ENCODE measurements at regions not wholly inside any gene's neighbourhood (a gene's known extent, or its start where the extent isn't known, plus 50 kb on each side); places are given as distances from the start of the nearest gene placed in this dataset.
"Not testable (repeated sequence)": the region's sequence is repeated elsewhere in the genome, so short reads cannot be mapped to it uniquely, and the experiment has no call there.

GRCh38 chr7:135872861-135873260 is 104.3 kb downstream of the MTPN start:
- not testable (repeated sequence) for H2AFZ ChIP-seq (ENCODE audit: low read length); H3K4me2 ChIP-seq (ENCODE audit: low read depth, low read length, poor library complexity, severe bottlenecking); H3K79me2 ChIP-seq (ENCODE audit: low read length); H3K4me3 ChIP-seq (ENCODE audit: low read length); H3K9me2 ChIP-seq (replicated peaks; ENCODE audit: insufficient read depth, low read length); H3K36me3 ChIP-seq (ENCODE audit: insufficient read depth, low read length); H3K9ac ChIP-seq (ENCODE audit: low read length); H3K27me3 ChIP-seq (ENCODE audit: low read length); H3K9me3 ChIP-seq (ENCODE audit: low read length); H3K27ac ChIP-seq (ENCODE audit: low read length); H3K4me1 ChIP-seq (ENCODE audit: low read length); DNase-seq; H4K20me1 ChIP-seq (ENCODE audit: insufficient read depth, low read depth, low read length)

DNA sequence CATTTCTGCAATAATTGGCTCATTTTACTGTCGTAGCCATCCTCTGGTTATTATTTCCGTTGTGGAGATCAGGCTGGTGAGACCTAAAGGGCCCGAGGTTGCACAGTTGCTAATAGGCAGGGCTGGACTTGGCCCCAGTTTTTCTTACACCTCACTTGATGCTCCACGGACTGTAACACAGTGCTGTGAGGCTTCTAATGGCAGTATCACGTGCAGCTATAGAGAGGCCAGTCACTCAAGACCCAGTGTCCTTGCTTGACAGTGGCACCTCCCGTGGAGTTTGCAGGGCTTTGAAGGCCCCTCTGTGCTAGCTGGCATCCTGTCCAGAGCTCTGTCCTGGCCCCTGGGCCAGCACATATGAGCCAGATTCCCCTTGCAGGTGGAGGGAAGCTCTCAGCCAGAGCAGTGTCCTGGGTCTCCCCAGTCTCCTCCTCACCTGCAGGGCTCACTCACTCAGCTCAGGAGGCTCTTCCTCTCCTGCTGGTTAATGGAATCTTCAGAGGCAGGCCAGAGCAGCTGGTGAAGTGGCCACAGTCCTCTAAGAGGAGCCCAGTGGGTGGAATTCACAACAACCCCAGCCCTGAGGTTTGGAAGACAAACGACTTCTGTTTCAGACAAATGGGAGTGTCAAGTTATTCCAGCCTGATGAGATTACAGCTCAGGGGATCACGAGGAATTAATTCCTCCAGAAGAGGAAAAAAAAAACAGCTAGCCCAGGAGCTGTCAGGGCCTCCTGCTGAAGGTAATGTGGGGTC is 114.2 kb upstream of the FAM180A start:
- no peak overlapping the region for H3K27ac ChIP-seq (ENCODE audit: low read length)
- no peak overlapping the region for H3K4me3 ChIP-seq (ENCODE audit: low read length)
- H3K9ac ChIP-seq (ENCODE audit: low read length) = no peak overlapping the region

DNA sequence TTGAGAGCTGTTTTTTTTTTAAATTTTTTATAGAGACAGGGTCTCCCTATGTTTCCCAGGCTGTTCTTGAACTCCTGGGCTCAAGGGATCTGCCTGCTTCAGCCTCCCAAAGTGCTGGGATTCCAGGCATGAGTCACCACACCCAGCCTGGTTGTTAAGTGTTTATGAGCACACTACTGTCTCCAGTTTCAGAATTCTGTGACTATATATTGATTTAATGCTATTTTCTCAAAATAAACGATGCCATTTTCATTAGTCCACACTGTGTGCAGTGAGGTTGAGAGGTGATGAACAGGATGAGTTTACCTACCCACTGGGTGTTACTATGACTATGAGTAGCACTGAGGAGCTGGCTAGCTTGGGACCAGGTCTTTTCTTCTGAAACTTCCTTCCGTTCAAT is 110.9 kb upstream of the FAM180A start:
- peaks cover 9% of the 10 kb centered on the region for H3K4me1 ChIP-seq (ENCODE audit: low read length)
- no peak overlapping the region for H2AFZ ChIP-seq (ENCODE audit: low read length)
- no peaks in the 10 kb centered on the region for H3K9me2 ChIP-seq (replicated peaks; ENCODE audit: insufficient read depth, low read length)
- no peaks in the 10 kb centered on the region for H3K9me3 ChIP-seq (ENCODE audit: low read length)
- H3K79me2 ChIP-seq (ENCODE audit: low read length) = no peaks in the 10 kb centered on the region
- no peaks in the 10 kb centered on the region for H3K36me3 ChIP-seq (ENCODE audit: insufficient read depth, low read length)
- no peaks in the 10 kb centered on the region for H3K27me3 ChIP-seq (ENCODE audit: low read length)
- DNase-seq = no peak
- no peak overlapping the region for H3K9ac ChIP-seq (ENCODE audit: low read length)
- no peaks in the 10 kb centered on the region for H4K20me1 ChIP-seq (ENCODE audit: insufficient read depth, low read depth, low read length)
- no peak overlapping the region for H3K4me3 ChIP-seq (ENCODE audit: low read length)
- H3K27ac ChIP-seq (ENCODE audit: low read length) = no peak overlapping the region
- H3K4me2 ChIP-seq (ENCODE audit: low read depth, low read length, poor library complexity, severe bottlenecking) = no peak overlapping the region

More for the DNA sequence above, 114.2 kb upstream of the FAM180A start:
- Histone ChIP-seq H4K20me1 (ENCODE audit: insufficient read depth, low read depth, low read length) (no peaks in the 10 kb centered on the region), H3K79me2 (ENCODE audit: low read length) (no peaks in the 10 kb centered on the region), H2AFZ (ENCODE audit: low read length) (peak overlapping the region; percentile 64; the same call in 1 of the 2 replicates), H3K9me2 (replicated peaks; ENCODE audit: insufficient read depth, low read length) (no peaks in the 10 kb centered on the region), H3K36me3 (ENCODE audit: insufficient read depth, low read length) (no peaks in the 10 kb centered on the region), H3K9me3 (ENCODE audit: low read length) (no peaks in the 10 kb centered on the region), H3K4me1 (ENCODE audit: low read length) (no peaks in the 10 kb centered on the region), H3K4me2 (ENCODE audit: low read depth, low read length, poor library complexity, severe bottlenecking) (no peak overlapping the region), H3K27me3 (ENCODE audit: low read length) (no peaks in the 10 kb centered on the region)
- no peak for DNase-seq

GRCh38 chr7:135858851-135859250 is 110.2 kb upstream of the FAM180A start:
- H3K4me1 ChIP-seq (ENCODE audit: low read length) = peaks cover 9% of the 10 kb centered on the region
- no peak overlapping the region for H3K4me2 ChIP-seq (ENCODE audit: low read depth, low read length, poor library complexity, severe bottlenecking)
- H3K27me3 ChIP-seq (ENCODE audit: low read length) = no peaks in the 10 kb centered on the region
- no peak for DNase-seq
- H3K9me3 ChIP-seq (ENCODE audit: low read length) = no peaks in the 10 kb centered on the region
- no peak overlapping the region for H2AFZ ChIP-seq (ENCODE audit: low read length)
- H3K36me3 ChIP-seq (ENCODE audit: insufficient read depth, low read length) = no peaks in the 10 kb centered on the region
- no peak overlapping the region for H3K27ac ChIP-seq (ENCODE audit: low read length)
- no peak overlapping the region for H3K9ac ChIP-seq (ENCODE audit: low read length)
- no peaks in the 10 kb centered on the region for H3K9me2 ChIP-seq (replicated peaks; ENCODE audit: insufficient read depth, low read length)
- no peaks in the 10 kb centered on the region for H3K79me2 ChIP-seq (ENCODE audit: low read length)
- no peak overlapping the region for H3K4me3 ChIP-seq (ENCODE audit: low read length)
- H4K20me1 ChIP-seq (ENCODE audit: insufficient read depth, low read depth, low read length) = no peaks in the 10 kb centered on the region

DNA sequence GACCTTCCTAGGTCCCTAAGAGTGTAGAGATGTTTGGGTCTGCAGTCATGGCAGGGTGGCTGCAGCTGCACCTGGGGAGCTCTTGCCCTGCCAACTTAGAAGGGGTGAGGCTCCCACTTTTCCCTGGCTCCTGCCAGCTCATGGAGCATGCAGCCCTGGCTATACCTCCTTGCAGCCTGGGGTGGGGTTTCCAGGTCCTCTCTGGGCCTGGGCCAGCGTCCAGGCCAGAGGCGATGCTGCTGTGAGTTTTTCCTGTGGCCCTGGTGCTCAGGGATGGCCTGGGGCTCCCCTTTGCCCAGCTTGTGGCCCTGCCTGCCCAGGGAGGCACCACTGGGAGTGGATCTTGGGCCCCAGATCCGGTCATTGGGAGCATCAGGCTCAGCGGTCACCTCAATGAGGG is 109.8 kb upstream of the FAM180A start:
- Histone ChIP-seq H3K4me2 (ENCODE audit: low read depth, low read length, poor library complexity, severe bottlenecking) (no peak overlapping the region), H2AFZ (ENCODE audit: low read length) (no peak overlapping the region), H3K4me1 (ENCODE audit: low read length) (peaks cover 9% of the 10 kb centered on the region), H3K36me3 (ENCODE audit: insufficient read depth, low read length) (no peaks in the 10 kb centered on the region), H3K9me3 (ENCODE audit: low read length) (no peaks in the 10 kb centered on the region), H3K9ac (ENCODE audit: low read length) (no peak overlapping the region), H3K4me3 (ENCODE audit: low read length) (no peak overlapping the region), H3K79me2 (ENCODE audit: low read length) (no peaks in the 10 kb centered on the region), H3K27me3 (ENCODE audit: low read length) (no peaks in the 10 kb centered on the region), H3K9me2 (replicated peaks; ENCODE audit: insufficient read depth, low read length) (no peaks in the 10 kb centered on the region), H4K20me1 (ENCODE audit: insufficient read depth, low read depth, low read length) (no peaks in the 10 kb centered on the region), H3K27ac (ENCODE audit: low read length) (no peak overlapping the region)
- no peak for DNase-seq

DNA sequence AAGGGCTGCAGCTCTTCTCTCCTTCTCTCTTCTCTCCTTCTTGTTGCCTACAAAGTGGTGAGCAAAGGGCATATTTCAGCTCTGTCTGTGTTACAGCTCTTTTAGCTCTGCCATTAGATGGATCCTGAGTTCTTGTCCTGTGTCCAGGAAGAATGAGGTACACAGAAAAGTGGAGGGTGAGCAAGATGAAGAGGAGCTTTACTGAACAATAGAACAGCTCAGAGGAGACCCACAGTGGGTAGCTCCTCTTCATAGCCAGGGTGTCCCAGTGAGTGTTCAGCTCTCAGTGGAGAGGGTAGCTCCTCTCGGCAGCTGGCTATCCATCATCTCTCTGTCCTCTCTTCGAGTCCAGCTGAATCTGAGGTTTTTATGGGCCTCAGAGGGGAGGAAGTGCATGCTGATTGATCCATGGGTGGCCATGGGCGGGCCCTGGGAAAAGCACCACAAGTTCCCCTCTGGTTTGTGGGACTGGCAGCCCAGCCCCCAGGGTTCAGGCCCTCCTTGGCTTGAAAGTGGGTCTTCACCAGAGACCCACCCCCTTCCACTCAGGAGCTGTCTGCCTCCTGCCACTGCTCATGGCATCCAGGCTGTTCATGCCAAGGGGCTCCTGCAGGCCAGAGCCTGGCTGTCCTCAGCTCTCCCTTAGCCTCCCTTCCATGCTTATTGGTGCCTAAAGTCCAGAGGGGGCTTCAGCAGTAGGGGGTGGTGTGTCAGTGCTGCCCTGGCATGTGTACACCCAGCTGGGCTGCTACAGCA is 109.1 kb upstream of the FAM180A start:
- Histone ChIP-seq H3K4me2 (ENCODE audit: low read depth, low read length, poor library complexity, severe bottlenecking) (no peak overlapping the region), H2AFZ (ENCODE audit: low read length) (no peak overlapping the region), H3K27me3 (ENCODE audit: low read length) (no peaks in the 10 kb centered on the region), H3K9ac (ENCODE audit: low read length) (no peak overlapping the region), H4K20me1 (ENCODE audit: insufficient read depth, low read depth, low read length) (no peaks in the 10 kb centered on the region), H3K27ac (ENCODE audit: low read length) (no peak overlapping the region), H3K79me2 (ENCODE audit: low read length) (no peaks in the 10 kb centered on the region), H3K36me3 (ENCODE audit: insufficient read depth, low read length) (no peaks in the 10 kb centered on the region), H3K9me3 (ENCODE audit: low read length) (no peaks in the 10 kb centered on the region), H3K4me3 (ENCODE audit: low read length) (no peak overlapping the region), H3K9me2 (replicated peaks; ENCODE audit: insufficient read depth, low read length) (no peaks in the 10 kb centered on the region), H3K4me1 (ENCODE audit: low read length) (peaks cover 9% of the 10 kb centered on the region)
- DNase-seq = no peak

GRCh38 chr7:135856356-135857144 is 107.9 kb upstream of the FAM180A start:
- Histone ChIP-seq H3K4me1 (ENCODE audit: low read length) (peaks cover 9% of the 10 kb centered on the region), H3K27ac (ENCODE audit: low read length) (no peak overlapping the region), H3K4me2 (ENCODE audit: low read depth, low read length, poor library complexity, severe bottlenecking) (no peak overlapping the region), H3K36me3 (ENCODE audit: insufficient read depth, low read length) (no peaks in the 10 kb centered on the region), H3K9me3 (ENCODE audit: low read length) (no peaks in the 10 kb centered on the region), H3K79me2 (ENCODE audit: low read length) (no peaks in the 10 kb centered on the region), H3K27me3 (ENCODE audit: low read length) (no peaks in the 10 kb centered on the region), H3K4me3 (ENCODE audit: low read length) (no peak overlapping the region), H3K9ac (ENCODE audit: low read length) (no peak overlapping the region), H3K9me2 (replicated peaks; ENCODE audit: insufficient read depth, low read length) (no peaks in the 10 kb centered on the region), H2AFZ (ENCODE audit: low read length) (no peak overlapping the region), H4K20me1 (ENCODE audit: insufficient read depth, low read depth, low read length) (no peaks in the 10 kb centered on the region)
- DNase-seq = no peak

DNA sequence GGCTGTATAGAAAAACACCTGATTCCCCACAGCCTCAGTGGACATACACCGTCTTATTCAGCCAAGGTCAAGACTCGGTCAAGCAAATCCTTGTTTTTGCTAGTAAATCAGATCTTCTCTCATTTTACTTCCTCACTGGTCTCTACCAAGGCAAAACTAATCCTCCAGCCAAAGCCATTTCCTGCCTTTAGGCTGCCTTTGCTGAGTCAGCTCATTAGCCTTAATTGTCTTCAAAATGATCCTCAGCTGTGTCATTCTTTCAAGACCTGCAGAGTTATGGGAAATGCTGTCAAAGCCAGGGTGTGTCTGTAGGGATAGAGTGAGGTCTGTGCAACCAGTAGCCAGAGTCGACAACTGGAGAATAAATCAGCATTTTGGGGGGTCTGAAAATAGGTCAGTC is 107.2 kb upstream of the FAM180A start:
- H3K9me2 ChIP-seq (replicated peaks; ENCODE audit: insufficient read depth, low read length) = no peaks in the 10 kb centered on the region
- no peaks in the 10 kb centered on the region for H3K79me2 ChIP-seq (ENCODE audit: low read length)
- H3K4me3 ChIP-seq (ENCODE audit: low read length) = no peak overlapping the region
- H3K4me1 ChIP-seq (ENCODE audit: low read length) = peaks cover 9% of the 10 kb centered on the region
- no peak overlapping the region for H3K9ac ChIP-seq (ENCODE audit: low read length)
- H2AFZ ChIP-seq (ENCODE audit: low read length) = no peak overlapping the region
- peak; percentile 77 for DNase-seq
- H4K20me1 ChIP-seq (ENCODE audit: insufficient read depth, low read depth, low read length) = no peaks in the 10 kb centered on the region
- no peaks in the 10 kb centered on the region for H3K36me3 ChIP-seq (ENCODE audit: insufficient read depth, low read length)
- no peak overlapping the region for H3K4me2 ChIP-seq (ENCODE audit: low read depth, low read length, poor library complexity, severe bottlenecking)
- no peaks in the 10 kb centered on the region for H3K27me3 ChIP-seq (ENCODE audit: low read length)
- no peaks in the 10 kb centered on the region for H3K9me3 ChIP-seq (ENCODE audit: low read length)
- no peak overlapping the region for H3K27ac ChIP-seq (ENCODE audit: low read length)

Measured in Karpas-422 (cell line).